Upper lobe of left lung (tissue), 4 donors: ENCODE measurements at regions not wholly inside any gene's neighbourhood (a gene's known extent, or its start where the extent isn't known, plus 50 kb on each side); places are given as distances from the start of the nearest gene placed in this dataset.

ENCODE experiments used
- CTCF ChIP-seq, 6 experiments: fragments of 450-650 bp in 4 of 6; fragments of 200-600 bp in 2 of 6; sonication (generic) in 2 of 6; IDR thresholded peaks; one replicate each; pipeline ENCODE4 v1.5.1; 2016 to 2019; ENCODE audit warnings: antibody characterized with exemption in 6 of 6
- EP300 ChIP-seq, 4 donors: sonication (generic); formaldehyde crosslinking; IDR thresholded peaks; one replicate each; pipeline ENCODE4 v1.5.1; 2017; ENCODE audit warnings: antibody characterized with exemption in 4 of 4, control low read depth in 2 of 4
- POLR2AphosphoS5 ChIP-seq, 2 donors: sonication (generic); formaldehyde crosslinking; IDR thresholded peaks; one replicate each; pipeline ENCODE4 v1.5.1; 2017; ENCODE audit warnings: antibody characterized with exemption in 2 of 2

GRCh38 chr11:71065841-71066240, 186.5 kb downstream of the SHANK2 start:
- no peak for TF ChIP-seq CTCF (IDR thresholded peaks at IDR 0.05)
- TF ChIP-seq EP300 (IDR thresholded peaks at IDR 0.05): no peak
- TF ChIP-seq POLR2AphosphoS5 (IDR thresholded peaks at IDR 0.05): no peak
